SH-SY5Y (cell line): ENCODE measurements at regions not wholly inside any gene's neighbourhood (a gene's known extent, or its start where the extent isn't known, plus 50 kb on each side); places are given as distances from the start of the nearest gene placed in this dataset.

Experiments
- GATA2 ChIP-seq: IDR thresholded peaks from 2 replicates; pipeline ENCODE4 v1.6.1; 2011; ENCODE audit warnings: mild to moderate bottlenecking, low read depth, low read length
- GATA3 ChIP-seq: IDR thresholded peaks from 2 replicates; pipeline ENCODE4 v1.6.1; 2011; ENCODE audit warnings: low read depth, mild to moderate bottlenecking, low read length, moderate library complexity

- no peak for TF ChIP-seq GATA2
- TF ChIP-seq GATA3: no peak
These were observed 119.4 kb upstream of the PLEKHA5 start for GRCh38 chr12:19010087-19010486.
